Activated CD4-positive, alpha-beta T cell treated with anti-CD3 and anti-CD28 coated beads, Interleukin-2, Interleukin-6, amounts not matched to agents 100 ng/mL and 50 ng/mL, durations not matched to agents 16 hours and 8 hours (primary cell): ENCODE measurements at regions not wholly inside any gene's neighbourhood (a gene's known extent, or its start where the extent isn't known, plus 50 kb on each side); places are given as distances from the start of the nearest gene placed in this dataset.
"Not testable (repeated sequence)": the region's sequence is repeated elsewhere in the genome, so short reads cannot be mapped to it uniquely, and the experiment has no call there.

Experiments used
- DNase-seq: peaks from one replicate; pipeline ENCODE4 v3.0.0-alpha.2; 2020

DNA sequence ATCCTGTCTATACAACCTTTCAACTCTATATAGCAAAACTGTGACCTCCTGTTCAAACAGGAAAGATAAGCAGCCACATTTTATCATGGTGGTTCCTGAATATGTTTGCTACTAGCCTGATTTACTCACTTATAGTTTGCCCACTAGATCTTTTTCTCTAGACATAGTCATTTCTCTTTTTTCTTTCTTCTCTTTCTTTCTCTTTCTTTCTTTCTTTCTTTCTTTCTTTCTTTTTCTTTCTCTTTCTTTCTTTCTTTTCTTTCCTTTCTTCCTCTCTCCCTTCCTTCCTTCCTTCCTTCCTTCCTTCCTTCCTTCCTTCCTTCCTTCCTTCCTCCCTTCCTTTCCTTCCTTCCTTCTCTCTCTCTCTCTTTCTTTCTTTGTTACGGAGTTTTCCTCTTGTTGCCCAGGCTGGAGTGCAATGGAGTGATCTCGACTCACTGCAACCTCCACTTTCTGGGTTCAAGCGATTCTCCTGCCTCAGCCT lies 142.0 kb upstream of the TBL1XR1 start:
- not testable (repeated sequence) for DNase-seq

DNA sequence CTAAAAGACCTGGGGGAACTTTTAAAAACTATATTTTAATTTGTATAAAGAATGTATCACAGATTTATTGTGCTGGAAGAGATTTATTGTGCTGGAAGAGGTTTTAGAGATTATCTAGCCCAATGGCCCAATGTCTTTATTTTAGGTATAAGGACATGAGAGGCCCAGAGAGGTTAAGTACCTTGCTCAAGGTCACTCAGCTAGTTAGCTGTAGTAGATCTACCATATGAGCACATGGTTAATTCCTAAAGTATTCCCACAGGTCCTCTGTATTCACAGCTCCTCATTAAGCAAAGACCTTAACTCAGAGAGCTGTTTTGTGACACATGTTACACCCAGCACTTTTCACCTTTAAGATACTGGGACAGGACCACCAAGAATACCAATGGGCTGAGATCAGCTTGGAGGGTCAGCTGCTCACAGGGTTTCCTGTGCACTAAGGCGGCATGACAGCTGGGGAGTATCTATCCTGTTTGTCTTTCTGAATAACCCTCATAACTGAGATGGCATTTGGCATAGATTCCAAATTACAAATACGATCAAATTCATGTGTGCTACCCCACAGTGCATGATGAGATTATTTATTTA lies 143.1 kb upstream of the TBL1XR1 start:
- DNase-seq, result no peak

DNA sequence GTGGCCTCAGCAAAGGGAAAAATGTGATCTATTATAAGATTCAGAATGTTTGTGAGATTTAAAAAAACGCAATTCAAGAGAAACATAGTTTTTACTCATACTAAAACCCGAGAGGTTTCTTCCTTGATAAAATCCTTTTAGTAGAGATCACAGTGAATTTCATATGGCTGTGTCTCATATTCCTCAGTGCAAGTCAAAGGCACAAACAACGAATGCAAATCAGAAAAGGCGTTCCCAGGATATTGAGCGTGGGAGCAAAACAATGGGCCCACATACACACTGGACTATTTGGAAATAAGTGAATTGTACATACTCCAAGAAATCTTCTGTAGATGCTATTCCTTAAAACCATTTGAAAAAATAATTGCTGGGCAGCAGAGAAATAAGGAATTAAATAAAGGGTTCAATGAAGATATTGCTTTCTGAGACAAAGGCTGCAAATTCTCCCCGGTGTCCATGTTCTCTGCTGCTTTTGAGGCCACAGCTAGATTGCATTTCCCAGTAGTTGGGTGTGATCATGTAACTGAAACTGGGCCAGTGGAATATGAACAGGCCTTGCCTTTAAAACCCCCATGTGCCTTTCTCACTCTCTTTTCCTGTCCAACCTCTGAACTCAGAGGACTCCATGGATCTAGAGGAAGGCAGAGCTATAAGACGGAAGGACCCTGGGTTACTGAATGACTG lies 144.6 kb upstream of the TBL1XR1 start:
- DNase-seq, result no peak

DNA sequence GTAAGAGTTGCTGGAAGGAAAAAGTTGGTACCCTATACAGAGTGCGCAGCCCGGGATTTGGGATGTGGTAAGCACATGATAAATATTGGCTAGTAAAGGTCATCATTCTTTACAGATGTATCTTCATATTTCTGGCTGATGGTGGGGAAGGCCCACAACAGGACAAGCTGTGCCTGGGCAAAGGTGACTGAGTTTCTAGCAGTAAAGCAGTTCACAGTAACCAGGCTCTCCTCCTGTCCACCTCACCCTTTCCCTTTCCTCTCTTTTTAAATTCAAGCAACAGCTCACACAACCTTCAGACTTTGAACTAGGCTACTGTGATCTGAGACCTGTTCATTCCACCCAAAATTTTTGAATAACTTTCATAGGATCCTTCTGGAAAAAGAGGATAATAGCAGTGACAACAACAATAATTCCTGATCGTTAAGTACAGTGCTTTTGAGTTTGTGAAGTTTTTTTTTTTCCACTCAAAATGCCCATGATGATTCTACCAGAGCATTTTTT lies 145.9 kb upstream of the TBL1XR1 start:
- no peak for DNase-seq

DNA sequence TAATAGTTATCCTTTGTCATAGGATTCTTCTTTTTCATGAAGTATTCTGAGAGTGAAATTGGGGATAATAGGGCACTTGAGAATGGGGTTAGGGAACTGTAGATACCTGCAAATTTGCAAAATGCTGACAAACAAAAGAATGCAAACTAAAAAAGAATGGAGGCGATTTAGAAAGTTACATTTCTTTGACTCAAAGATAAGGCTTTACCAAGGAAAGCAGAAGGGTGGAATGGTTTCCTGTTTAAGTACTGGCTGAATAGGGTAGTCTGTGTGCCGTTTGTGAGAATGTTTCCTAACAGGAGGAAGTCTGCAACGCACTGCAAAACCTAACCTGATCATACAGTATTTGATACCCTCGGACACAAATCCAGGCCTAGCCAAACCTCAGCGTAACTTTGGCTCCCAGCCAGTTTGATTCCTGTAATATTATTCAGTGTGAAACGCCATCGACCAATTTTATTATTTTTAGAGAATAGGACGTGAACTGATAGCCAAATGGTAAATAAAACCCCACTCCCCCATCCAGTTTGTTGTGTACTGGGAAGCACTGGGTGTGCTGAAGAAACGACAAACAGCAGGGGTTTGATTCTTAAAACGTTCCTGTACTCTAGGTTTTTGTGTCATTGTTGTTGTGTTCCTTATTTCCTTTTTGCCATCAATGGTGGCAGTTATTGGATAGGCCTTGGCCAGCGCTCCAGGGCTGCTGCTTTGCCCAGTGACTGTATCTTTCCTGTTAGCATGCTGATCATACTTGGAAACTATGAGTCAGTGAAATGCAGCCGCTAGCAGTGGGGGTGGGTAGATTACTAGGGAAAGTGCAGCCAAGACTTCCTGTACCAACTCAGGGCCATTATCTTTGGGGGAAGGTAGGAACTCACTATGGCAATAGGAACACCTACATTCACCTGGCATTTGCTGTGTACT lies 148.0 kb upstream of the TBL1XR1 start:
- peak; percentile 91 for DNase-seq

DNA sequence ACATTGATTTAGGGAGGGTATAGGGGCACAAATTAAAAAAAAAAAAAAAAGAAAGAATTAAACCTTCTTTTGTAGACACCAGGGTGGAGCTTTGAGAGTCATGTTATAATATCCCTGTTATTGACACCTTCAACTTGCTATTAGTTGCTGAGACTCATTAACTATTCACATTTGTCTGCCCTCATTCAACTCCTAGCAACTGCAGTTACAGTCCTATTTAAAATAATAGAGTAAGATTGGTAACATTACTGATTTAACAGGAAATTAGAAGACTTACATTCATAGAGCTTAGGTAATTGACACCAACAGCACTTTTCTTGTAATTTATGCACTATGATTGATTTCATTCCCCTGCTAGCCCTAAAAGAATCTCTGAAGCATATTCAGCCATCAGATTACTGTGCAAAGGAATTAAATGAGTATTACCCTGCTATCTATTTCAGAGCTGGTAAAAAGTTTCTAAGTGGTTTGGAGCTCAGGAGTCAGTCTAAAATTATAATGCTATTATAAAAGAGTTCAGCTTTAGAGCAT lies 148.8 kb upstream of the TBL1XR1 start:
- peak; percentile 56 for DNase-seq

DNA sequence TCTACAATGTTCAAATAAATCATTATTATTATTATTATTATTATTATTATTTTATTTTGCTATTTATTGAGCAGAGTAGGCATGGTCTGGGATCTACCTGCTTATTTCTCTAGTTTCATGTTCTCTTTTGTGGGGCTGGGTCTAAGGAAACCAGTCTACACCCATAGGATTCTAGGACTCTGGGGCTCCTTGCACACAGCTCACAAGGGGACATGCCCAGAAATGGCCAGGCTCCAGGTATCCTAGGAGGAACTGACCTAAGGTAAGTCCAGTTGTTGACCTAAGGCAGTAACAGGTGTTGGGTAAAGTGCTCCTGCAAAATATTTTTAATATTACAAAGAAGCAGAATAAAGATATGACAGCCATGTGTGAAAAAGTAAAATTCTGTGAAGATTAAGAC lies 149.6 kb upstream of the TBL1XR1 start:
- DNase-seq, result no peak

DNA sequence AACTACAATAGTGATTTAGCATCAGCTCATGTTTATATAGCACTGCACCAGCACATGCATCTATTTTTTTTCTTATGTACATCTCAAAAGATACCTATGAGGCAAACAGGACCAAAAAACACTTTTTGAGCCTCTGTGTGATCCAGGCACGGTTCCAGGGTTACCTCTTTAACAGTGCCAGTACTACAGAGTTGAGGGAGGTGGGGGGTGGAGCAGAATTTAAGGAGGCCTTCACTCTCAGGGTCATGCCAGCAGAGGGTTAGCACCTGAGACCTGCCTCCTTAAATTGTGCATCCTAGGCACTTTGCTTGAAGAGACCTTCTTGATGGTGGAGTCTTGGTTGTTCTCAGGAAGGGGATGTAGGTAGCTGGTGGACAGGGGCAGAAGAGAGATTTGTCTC lies 150.3 kb upstream of the TBL1XR1 start:
- DNase-seq, result no peak

DNA sequence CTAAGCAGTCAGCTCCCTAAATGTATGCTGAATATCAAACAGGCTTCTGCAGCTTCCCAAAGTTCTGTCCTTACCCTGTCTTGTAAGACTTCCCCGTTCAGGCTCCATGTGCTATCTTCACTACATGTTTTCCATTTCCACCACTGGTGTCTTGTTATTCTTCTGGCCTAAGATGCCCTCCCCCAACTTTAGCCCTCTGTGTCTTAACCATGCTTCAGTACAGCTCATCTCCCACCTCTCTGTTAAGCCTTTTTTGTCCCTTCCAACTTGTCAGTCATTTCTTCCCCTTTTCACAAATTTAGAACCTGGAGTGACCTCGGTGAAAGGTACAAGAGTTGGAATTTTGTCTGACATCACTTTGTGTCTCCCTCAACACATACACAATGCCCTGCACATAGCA lies 151.7 kb upstream of the TBL1XR1 start:
- DNase-seq, result no peak

DNA sequence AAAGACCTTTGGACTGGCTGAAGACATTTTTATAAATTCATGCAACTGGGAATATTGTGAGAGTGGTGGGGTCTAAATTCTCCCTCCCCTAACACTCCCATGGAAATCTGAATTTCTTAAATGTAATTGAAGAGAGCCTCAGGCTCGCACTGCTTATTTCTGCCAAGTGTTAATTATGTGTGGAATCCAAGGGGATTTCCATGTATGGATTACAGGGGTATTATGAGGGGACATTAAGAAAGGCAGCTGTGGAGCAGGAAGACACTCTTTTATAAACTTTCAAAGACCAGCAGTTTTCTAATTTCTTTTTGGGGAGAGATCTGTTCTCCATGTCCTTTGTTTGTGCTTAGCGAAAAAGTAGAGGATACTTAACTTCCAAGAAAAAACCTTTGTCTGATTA lies 152.1 kb upstream of the TBL1XR1 start:
- DNase-seq, result no peak

DNA sequence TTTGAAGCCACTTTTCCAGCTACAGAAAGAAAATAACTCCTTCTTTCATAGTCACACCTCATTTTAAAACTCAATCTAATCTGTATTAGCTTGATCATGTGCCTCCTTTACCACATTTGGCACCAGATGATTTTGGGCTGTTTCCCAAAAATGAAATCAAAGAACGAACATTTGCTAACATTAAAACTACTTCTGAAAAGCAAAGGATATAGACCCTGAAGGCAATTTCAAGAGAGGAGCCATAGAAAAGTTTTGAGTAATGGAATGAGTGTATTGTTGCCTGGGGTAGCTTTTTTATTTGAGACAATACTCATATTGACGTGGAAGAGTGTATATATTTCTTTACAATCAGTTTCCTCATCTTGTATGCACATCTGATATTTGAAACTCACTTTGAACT lies 152.8 kb upstream of the TBL1XR1 start:
- DNase-seq, result no peak

DNA sequence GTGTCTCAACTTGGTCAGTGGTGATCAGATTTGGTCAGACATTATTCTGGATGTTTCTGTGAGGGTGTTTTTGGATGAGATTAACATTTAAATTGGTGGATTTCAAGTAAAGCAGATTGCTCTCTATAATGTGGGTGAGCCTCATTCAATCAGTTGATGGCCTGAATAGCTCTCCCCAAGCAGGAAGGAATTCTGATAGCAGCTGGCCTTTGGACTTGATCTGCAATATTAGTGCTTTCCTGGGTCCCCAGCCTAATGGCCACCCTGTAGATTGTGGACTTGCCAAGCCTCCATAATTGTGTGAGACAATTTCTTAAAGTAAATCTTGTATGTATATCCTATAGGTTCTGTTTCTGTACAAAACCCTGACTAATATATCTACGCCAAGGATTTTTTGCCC lies 153.9 kb upstream of the TBL1XR1 start:
- no peak for DNase-seq

DNA sequence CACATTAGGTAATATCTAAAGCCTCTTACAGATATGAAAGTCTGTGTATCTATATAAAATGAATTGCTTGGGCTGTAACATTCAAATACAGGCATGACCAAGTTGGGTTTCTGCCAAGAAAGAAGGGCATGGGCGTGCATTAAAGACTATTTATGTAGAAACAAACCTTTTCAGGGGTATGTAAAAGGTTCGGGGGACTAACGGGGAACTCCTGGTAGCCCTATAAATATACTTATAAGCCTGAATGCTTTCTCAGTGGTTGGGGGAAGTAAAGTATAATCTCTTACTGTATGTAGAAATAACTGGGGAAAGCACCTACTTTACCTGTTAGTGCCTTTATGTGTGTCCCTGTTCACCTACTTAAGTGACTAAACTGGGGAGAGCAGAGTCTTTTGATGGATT lies 154.5 kb upstream of the TBL1XR1 start:
- DNase-seq, result no peak

DNA sequence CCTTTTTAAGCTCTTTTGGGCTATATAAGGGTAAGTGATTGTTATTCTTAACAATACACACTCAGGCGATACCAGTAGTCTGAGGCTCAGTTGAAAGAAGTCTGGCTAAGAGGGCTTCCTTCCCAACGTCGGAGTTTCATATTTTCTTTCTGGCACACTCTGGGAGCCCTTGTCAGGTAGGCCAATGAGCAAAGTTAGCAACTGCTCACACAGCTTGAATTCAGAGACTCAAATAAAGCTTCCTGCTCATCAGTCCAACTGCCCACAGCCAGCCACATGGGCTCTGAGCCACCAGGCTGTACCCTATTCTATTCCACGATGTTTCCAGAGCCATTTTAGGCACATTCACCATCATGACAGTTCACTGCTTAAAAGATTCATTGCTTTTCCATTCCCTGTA lies 155.1 kb upstream of the TBL1XR1 start:
- no peak for DNase-seq

DNA sequence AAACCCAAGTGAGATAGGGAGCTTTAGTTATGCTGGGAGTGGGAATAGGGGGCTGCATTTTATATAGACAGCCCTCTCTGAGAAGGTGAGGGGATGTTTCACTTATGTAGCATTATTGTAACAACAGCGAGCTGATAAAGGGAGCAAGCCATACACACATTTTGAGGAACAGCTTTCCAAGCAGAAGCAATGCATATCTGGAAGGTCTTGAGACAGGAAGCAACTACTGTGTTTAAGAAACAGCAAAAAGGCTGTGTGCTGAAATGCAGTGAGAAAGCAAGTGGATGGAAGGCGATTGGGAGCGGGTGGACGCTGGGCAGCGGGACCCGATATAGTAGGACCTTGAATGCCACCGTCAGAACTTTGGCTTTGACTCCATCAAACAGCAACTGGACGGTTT lies 155.9 kb upstream of the TBL1XR1 start:
- DNase-seq, result no peak

DNA sequence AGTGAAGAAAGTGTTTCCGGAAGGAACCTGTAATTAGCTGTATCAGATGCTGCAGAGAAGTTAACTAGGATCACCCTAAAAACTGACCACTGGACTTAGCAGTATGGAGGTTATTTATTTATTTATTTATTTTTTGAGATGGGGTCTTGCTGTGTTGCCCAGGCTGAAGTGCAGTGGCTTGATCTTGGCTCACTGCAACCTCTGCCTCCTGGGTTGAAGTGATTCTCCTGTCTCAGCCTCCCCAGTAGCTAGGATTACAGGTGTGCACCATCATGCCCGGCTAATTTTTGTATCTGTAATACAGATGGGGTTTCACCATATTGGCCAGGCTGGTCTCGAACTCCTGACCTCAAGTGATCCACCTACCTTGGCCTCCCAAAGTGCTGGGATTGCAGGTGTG lies 156.6 kb upstream of the TBL1XR1 start:
- not testable (repeated sequence) for DNase-seq

DNA sequence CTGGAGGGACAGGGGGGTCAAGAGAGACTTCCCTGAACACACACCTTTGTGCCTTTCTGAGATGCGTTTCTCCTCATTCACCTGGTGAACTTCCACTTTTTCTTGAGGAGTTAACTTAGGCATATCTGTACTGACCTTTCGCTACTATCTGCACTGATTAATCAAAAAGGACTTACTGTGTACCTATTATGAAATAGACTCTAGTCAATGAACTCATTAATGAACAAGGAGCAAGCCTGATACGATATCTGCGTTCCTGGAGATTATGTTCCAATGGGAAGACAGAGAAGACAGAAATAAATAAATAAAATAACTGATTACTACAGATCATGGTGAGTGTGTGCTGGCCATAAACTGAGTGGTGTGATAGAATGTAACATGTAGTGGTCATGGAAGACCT lies 157.2 kb upstream of the TBL1XR1 start:
- DNase-seq, result no peak

DNA sequence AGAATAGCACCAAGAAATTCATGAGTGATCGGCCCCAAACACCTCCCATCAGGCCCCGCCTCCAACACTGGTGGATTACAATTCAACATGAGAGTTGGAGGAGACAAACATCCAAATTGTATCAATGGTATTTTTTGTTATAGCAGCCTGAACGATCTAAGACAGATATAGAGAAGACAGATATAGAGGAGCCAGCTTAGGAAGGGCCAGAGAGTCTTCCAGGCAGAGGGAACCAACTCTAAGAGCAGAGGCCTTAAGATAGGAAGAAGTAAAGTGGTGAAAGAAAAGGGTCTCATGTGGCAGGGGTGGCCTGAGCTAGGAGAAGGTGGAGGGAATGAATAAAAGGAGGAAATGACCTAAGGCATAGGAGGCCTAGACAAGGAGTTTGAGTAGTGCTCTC lies 158.8 kb upstream of the TBL1XR1 start:
- no peak for DNase-seq

DNA sequence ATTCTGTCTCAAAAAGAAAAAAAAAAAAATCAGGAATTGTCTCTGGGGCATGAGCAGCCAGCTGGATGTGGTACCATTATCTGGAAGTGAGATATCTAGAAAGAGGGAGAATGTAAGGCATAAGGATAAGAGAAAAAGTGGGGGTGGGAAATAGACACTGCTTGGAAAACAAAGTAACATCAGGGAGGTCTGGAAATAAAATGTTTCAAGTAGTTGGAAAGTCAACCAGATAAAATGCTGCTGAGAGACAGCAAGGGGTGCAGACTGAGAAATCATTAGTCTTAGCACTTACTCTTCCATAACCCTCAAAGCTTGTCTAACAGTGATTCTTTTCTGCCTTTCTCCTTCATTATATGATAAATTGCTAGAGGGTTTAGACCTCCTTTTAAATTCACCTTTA lies 159.7 kb upstream of the TBL1XR1 start:
- no peak for DNase-seq

DNA sequence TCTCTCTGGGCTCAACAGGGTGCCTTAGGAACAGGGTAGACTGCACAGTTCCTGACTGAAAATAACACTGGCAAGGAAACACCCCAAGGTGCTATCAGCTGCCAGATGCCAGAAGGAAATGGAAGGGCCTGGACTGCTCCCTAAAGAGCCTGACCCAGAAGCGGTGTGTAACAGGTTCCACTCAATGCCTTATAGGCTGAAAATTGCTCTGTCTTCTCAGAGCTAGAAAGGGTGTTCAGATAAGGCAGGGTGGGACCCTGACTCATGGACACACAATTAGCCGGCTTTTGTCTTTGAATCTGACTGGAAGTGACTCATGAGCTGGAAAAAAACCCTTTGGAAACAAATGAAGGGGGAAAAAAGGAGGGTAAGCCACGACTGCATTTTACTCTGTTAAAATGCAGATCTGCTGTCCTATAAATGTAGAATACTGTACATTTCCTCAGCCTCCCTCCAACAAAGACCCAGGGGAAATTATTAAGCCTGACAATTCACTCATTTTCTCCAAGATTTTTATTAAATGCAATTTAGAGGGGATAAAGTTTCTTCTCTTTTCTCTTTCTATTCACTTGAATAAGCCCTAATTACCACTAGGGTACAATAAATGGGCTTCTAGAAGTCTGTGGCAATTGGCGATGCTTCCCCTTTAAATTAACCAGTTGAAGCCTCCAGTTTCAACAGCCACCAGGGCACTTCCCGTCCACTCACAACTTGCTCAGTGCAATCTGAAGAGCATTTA lies 160.2 kb upstream of the TBL1XR1 start:
- DNase-seq, result no peak

DNA sequence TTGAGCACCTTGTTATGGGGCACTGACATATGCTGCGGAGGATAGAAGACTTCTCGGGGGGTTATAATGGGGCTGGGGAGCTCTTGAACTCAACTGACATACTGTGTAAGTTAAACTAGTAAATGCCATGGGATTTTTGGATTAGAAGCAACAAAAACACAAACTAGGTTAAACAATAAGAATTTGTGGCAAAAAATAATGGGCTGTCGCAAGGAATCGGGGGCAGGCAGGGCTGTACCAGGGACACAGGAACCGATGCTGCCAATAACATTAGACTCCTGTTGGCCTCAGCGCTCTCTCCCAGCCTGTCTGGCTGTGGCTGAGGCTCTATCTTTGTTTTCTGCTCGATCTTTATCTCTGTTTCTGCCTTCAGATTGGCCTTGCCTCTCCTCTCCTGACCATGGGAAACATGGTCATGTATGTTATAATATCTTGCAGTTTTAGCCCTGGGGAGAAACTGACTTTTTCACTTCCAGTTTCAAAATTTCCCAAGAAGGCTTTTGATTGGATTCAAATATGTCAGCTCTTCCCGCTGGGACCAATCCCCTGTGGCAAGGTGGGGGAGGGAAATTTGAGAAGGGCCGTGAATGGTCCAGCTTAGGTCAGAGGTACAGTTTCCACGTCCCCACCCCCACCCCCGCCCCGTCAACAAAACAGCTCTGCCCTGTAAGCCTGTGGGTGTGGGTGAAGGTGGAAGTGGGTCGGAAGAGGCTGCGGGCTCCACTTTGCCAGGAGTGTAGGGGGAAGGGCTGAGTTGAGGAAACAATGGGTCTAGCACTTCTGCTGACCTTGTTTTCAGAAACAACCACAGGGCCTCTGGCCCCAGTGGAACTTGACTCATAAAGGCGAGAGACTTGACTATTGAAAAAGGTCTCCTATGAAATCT lies 161.1 kb upstream of the TBL1XR1 start:
- peak; percentile 88 for DNase-seq
